ENCODE measurements at regions not wholly inside any gene's neighbourhood (a gene's known extent, or its start where the extent isn't known, plus 50 kb on each side); places are given as distances from the start of the nearest gene placed in this dataset.
"Not testable (repeated sequence)": the region's sequence is repeated elsewhere in the genome, so short reads cannot be mapped to it uniquely, and the experiment has no call there.

DNA sequence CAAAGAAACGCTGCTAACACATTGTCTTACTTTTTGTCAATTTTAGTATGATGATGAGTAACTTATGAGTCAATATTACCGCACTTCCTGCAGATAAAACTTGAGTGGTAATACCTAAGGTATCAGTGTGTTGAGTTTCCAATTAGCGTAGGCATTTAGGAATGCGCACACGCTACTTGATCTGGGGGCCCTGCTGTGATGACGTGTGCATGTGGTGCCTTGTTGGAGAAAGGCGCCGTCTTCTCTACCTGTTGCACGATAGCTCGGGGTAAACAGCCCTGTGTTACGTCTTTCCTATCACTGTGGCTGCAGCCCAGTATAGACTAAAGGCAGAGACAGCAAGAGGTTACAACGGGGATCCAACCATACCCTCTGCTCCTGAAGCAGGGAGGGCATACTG, 476.8 kb upstream of the ADARB2 start:
- no peak for DNase-seq

DNA sequence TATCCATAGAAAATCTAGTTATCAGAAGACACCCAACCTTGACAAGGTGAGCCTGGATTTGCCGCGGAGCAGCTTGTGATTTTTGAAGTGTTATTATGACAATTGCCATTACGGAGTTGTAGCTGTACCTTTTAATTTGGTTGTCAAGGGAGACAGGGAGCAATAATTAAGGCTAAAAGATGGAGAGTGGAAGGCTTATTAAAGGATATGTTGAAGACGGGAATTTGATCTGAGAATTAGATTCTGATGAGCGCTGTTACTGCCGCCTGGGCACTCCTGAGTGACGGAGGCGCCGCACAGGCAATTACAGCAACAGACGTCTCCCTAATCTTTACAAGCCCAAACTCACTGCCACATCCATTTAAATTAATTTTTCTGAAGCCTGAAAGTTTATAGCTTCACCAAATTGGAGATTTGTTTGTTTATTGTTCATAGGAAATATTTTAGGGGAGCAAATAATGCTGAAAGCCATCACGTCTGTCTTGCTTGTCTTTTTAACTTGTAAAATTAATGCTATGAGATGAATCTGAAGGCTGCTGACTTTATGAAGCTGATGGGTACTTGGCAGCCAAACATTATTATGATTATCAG, 475.0 kb upstream of the ADARB2 start:
- DNase-seq, result no peak

DNA sequence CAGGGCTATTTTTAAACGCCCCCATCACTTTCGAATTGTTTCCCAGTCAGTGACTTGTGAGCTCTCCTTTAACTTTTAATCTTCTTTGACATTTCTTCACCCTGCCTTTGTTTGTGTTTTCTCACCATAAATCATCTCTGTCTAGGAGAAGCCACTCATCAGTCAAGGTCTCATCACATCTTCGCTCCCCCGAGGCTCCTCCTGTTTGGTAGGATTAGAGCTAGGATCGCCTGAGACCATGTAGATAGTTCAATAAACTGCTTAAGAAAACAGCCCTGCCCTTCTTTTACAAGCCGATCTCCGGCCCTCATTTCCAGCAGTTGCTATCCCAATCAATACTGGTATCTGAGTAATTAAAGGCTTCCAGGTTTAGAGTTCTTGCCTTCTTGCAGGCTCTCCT, 472.8 kb upstream of the ADARB2 start:
- no peak for DNase-seq

DNA sequence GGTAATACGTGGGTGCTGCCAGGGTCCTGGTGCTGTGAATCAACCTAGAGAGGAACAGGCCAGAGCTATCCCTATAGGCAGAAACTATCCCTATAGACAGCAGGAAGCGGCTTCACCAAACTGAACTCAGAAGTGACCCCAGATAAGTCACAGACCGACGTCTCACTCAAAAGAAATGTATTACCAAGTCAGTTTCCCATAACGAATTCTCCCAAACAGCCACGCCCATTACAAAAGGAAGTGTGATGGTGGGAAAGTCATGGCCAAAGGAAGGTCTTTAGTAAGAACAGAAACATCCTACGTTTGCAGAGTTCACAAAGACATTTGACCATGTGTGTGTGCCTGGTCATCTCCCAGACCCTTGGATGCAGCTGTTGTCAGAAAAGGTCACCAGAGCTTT, 470.8 kb upstream of the ADARB2 start:
- DNase-seq, result no peak

DNA sequence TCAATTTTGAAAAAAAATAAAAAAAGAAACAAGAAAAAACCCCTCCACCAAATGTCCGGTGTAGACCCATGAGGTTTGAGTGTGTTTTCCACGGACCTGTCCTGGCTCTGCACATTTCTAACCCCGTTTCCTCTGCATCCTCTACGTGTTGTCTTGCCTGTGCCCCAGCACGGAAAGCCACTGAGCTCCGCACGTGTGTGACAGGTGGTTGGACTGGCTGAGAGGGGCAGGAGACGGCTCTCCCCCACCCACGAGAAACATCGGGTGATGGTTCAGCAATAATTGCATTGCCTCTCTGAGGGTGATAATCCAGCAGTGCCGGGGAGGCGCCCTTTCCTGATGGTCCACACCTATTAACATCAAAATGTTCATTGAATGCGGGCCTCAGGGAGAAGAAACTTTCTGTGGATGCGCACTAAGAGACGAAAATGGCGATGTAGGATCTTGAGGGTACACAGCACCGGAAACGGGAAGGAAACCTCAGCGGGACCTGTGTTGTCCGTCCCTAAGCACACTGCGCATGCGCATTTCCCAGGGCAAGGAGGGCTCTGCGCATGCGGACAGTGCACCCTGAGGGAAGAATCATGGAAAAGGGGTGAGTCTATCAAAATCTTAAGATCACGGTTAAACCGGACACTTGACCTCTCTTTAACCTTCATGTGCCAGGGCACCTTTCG, 470.1 kb upstream of the ADARB2 start:
- DNase-seq, result no peak

DNA sequence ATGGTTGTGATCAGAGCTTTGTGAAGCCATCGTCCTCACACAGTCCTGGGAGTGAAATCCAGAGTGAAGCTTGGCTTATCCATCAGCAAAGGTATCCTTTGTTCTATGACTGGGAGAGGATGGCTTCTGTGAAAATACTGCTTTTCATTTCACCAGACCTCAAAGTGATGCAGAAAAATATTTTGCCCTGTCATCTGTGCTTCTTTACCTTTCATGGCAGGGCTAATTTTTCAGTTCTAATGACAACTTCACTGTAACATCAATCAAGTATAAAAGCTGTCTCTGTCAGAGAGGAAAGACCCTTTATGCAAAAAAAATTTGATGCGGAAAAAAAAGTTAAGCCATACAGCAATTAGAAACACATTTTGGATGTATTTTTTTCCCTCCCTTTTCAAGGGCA, 468.1 kb upstream of the ADARB2 start:
- no peak for DNase-seq

DNA sequence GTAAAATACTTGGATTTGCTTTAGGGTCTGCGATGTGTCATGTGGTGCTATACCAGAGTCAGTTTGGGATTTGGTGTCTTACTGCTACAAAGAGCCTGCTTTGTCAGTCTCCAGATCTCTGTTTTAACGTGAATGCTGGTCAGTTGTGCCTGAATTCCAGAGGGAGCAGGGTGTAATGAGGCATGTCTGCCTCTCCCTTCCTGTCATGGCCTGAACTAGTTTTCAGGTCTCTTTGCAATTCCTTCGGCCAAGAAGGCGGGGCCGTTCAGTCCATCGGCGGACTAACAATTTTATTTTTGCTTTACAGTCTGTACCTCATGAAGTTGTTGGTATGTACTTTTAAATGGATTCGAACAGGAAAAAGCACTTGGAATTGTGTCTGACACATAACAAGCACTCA, 465.1 kb upstream of the ADARB2 start:
- no peak for DNase-seq

DNA sequence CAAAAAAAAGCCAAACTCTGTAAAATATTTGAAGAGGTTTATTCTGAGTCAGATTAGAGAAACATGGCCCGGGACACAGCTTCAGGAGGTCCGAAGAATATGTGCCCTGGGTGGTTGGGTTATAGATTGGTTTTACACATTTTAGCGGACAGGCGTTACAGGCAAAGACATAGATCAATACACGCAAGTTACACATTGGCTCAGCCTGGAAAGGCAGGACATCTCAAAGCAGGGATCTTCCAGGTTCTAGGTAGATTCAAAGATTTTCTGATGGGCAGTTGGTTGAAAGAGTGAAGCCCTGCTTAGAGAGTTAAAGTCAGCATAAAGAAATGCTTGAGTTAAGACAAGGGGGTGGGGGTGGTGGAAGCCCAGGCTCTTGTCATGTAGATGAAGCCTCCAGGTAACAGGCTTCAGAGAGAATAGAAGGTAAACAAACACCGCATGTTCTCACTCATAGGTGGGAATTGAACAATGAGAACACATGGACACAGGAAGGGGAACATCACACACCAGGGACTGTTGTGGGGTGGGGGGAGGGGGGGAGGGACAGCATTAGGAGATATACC, 464.3 kb upstream of the ADARB2 start:
- no peak for DNase-seq

DNA sequence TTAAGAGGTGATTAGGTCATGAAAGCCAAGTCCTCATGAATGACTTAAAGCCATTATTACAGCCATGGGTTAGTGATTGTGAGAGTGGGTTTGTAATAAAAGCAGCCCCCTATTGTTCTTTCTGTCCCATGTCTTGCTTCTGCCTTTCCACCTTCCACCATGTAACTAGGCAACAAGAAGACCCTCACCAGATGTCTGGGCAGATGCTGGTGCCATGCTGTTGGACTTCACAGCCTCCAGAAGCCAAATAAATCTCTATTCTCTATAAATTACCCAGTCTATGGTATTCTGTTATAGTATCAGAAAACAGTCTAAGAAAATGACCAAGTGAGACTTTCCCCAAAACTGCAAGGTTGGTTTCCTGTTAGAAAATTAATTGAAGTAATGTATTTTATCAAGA, 460.3 kb upstream of the ADARB2 start:
- DNase-seq, result no peak

DNA sequence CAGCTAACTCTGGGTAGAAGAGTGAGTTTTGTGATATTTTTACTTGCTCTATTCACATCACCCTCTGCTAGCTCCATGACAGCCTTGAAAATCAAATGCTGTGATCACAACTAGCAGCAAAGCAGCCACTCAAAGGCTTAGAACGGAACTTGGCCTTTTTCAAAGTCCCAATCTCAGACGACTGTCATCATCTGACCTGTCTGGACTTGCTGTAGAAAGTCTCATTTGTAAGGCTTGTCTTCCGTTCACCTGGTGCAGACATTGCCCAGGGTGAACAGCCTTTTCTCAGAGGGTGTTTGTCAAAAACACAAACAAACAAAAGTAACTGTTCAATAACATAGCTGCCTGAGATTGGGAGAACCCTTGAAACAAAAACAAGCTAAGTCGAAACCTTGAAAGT, 458.9 kb upstream of the ADARB2 start:
- no peak for DNase-seq

DNA sequence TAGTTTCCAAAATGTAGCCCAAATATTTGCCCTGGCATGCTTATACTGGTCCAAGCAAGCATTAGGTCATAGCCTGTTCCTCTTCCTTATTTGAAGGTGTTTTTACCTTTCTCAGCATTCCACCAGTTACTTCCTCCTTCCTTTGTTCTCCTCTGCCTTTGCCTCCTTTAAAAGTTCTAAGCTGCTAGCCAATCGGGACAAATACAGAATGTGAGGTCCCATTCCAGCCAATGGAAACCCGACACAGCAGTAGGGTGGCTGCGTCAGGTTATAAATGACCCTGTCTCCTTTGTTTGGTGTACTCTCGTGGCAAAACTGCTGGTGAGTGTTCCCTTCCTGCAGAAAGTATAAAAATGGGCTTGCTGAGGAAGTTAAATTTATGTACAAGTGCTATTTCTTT, 452.0 kb upstream of the ADARB2 start:
- not testable (repeated sequence) for DNase-seq

DNA sequence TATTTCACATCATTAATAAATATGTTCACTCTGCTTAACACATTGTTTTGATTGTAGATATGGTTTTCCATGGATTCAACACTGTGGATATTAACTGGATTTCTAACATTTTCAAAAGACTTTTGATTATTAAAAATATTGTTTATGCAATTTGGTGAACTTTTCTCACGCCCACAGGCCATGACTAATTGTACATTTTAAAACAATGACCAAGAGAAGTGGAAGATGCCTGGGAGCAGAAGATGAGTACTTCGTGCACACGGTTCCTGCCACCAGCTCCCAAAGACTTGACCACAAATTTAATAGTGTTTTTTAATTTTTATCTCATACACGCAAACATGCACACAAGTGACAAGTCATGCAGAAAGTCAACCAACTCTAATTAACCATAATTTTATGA, 451.0 kb upstream of the ADARB2 start:
- no peak for DNase-seq

DNA sequence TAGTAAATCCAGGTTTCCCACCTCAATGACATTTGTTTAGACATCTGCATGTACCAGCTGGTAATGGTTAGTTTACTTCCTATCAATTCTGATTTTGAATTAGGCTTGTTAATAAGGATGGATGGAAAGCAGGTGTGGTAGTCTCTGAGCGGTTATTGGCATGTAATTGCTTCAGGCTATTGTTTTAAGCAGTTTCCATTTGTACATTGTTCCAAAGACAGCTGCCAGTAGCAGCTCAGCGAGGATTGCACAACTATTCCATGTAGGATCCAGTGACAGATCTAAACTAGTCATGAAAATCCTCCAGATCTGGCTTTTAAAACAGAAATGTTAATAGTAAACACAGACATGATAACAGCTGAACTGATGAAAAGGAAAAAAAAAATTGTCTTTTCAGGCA, 436.0 kb upstream of the ADARB2 start:
- DNase-seq, result no peak

DNA sequence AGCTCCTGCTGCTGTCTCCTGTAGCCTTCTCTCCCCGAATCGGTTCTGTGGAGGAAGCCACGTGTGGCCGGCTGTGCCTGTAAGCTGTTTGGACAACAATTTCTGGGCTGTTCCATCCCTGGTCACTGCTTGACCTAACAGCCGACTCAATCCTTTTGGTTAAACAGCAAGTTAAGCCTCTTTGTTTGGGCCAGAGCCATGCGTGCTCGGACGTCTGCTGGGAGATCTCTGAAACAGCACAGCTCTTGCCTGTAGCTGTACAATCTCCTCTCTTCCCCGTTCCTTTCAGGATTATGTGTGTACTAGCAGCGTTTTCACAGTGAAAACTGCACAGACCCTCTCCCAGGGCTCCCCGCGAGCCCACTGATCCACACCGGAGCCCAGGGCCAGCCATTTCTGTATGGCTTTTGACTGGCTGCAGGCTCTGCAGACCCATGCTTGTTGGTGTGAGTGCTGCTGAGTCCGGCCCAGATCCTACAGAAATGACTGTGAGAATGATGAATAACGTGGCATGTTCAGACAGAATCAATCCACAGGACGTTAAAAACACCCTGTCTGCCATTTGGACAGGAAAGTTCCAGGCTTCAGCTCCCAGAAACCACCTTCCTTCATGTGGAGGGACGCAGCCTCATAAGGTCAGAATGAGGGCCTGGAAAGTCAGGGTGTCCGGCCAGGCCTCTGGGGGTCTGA, 428.6 kb upstream of the ADARB2 start:
- no peak for DNase-seq

DNA sequence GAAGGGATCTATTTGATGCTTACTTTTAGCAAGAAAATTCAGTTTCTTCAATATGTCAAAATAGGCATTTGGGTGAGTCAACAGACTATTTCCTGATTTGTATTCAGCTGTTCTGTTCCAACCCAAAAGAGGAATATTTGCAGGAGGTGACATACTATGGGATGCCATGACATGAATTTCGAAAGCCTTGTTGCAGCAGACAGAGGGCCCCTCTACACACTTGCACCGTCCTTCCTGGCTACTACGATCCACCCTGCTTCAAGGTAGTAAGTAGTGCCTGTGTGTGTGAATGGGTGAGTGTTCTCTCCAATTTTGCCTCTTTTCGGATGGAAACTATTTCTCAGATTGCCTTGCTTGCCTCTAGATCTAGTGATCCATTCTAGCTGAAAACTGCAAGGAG, 413.0 kb upstream of the ADARB2 start:
- DNase-seq, result no peak

DNA sequence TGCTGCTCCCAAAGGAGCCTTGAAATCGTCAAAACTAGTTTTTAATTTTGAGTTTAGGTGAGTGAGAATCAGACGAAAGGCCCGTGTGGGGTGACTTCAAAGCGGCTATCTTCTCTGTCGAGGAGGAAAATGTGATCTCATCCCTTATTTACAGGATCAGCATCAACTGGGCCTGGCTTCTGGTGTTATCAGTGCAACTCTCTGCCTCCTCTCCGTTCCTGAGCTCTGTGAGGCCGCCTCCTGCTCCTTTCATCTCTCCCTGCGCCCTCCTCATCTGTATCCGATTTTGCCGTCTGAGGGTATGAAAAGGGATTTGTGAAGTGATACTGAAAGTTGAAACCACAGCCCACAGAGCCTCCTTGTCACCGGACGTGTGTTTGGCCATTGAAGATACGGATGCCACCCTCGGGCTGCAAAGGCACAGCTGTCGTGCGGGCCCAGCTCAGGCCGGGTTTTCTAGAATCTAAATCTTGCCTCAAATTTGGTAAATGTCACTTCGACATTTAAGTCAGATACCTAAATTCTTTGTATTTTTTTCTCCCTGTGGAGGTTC, 408.7 kb upstream of the ADARB2 start:
- no peak for DNase-seq

DNA sequence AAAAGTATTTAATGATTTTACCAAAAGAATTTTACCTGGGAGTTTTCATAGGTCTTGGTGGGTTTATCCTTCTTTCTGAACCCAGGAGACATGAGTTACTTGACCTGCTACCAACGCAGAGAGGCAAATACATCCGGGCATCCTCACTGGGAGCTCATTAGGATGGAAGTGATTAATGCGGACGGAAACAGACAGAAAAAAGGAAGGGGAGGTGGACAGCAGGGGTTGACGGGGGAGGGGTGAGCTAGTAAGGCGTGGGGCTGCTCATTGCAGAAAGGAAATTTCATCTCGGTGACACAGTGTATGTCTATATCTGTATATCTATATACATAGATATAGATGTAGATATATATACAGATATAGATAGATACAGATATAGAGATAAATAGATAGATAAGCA, 408.2 kb upstream of the ADARB2 start:
- no peak for DNase-seq

DNA sequence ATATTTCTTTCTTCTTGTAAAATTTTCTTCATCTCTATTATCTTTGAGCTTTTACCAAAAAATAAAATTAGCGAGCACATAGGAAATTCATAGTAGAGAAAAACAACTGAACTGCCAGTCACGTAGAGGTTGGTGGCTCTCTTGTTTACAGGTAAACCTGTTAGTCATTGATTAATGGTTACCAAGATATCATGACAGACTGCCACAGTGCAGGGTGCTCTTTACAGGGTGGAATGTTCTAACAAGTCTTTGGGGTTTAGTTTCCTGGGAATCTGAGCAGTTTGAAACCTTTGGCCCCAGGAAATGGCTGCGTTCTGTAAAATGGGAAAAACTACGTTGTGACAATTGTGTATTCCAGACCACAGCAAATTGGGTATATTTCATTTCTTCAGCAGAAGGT, 407.3 kb upstream of the ADARB2 start:
- DNase-seq, result no peak

DNA sequence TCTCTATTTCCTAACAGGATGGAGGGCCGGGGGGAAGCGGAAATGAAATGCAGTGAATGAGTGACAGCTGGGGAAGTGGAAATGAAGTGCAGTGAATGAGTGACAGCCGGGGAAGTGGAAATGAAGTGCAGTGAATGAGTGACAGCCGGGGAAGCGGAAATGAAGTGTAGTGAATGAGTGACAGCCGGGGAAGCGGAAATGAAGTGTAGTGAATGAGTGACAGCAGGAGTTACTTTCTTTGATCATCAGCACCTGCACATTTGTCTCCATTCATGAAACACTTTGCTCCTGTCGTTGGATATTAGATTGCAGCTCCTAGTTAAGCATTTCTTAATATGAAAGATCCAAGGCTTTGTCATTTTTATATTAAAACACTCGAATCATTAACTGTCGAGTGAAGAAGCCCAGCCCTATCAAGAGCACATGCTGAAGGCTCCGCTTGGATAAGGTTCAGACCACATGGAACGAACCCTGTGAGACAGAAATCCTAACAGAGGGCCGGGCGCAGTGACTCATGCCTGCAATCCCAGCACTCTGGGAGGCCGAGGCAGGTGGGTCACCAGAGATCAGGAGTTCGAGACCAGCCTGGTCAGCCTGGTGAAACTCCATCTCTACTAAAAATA, 406.0 kb upstream of the ADARB2 start:
- DNase-seq, result no peak

DNA sequence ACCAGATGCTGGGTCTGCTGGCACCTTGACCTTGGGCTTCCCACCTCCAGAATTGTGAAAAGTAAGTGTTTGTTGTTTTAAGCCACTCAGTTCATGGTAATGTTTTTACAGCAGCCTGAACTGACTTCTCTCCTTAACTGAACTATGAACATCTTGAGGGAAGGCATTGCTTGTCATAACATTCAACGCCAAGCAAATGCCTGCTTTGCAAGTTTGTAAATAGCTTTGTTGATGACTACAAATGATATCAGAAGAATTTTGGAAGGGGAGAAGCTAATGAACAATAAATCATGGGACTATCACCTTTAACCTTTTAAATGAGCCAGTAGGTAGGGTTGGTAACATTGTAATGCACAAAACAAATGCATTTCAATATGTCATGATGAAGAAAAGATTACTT, 402.4 kb upstream of the ADARB2 start:
- no peak for DNase-seq

DNA sequence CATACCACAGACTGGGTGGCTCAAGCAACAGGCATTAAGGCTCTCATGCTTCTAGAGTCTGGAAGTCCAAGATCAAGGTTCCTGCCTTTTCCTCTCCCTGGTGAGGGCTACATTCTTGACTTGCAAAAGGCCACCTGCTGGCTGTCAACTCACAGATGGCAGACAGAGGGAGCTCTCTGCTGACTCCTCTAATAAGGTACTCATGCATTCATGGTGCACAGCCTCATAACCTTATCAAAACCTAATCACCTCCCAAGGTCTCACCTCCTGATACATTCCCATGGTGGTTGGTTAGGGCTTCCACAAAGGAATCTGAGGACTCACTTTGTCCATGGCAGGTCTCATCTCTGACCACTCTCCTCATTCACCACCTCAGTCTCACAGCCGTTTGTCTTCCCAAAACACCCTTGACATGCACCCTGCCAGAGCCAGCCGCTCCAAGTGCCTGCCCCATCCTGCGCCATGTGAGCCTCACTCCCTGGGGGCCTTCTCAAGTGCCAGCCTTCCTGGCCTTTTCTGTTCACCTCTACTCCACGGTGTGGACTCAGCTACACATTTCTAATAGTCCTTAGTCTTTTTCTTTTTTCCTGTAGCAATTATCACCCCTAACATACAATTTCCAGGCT, 400.3 kb upstream of the ADARB2 start:
- DNase-seq, result no peak

DNA sequence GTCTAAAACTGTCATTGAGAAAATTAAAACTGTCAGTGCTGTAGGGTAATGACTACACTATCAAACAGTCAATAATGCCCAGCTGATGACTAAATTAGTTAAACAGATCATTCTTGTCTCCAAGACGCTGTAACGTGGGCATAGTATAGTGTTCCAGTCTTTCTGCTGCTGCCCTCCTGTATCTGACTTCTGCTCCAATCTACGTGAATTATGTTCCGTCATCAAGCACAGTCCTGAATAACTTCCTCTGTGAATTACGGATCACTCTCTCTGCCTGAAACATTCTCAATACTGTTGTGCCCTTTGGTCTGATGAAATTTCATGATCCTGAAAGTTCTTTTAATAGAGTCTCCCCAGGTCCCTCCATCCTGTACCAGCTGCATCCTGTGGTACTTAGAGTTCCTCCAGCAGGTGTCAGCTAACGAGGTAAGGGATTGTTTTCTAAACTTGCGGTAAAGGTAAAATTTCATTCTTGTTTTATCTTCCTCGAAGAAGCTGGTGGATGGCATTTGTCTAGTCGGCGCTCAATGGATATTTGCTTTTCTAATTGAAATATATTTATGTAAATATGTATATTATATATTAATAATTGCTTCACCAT, 393.5 kb upstream of the ADARB2 start:
- no peak for DNase-seq

DNA sequence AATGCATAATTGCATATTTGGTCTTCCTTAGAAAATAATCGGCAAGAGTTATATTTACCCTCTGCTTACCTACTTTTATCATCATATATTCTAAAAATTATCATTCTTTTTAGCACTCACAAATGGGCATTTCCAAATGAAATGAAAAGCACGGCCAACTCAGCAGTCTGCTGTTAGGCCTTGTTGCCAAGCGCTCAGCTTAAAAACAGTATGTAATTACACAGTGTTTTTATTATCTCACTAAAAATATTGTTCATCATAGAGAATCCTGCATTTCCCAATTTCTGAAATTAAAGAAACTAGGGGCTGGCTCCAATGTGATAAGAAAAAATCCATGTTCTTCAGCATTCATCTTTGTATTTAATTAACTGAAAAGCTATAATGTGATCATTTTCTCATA, 391.7 kb upstream of the ADARB2 start:
- DNase-seq, result no peak

All from suppressor macrophage treated with lipopolysaccharide for 1 hour (primary cell).